DND-41 (cell line): ENCODE measurements at regions not wholly inside any gene's neighbourhood (a gene's known extent, or its start where the extent isn't known, plus 50 kb on each side); places are given as distances from the start of the nearest gene placed in this dataset.

Experiments
- EZH2 ChIP-seq: IDR thresholded peaks from 3 replicates; pipeline ENCODE4 v1.6.1; 2012; ENCODE audit warnings: borderline replicate concordance, low read depth, mild to moderate bottlenecking, moderate library complexity, low read length, inconsistent platforms; ENCODE audit not compliant: severe bottlenecking
- TF ChIP-seq, protein P1 (sequence below): IDR thresholded peaks from 2 replicates; pipeline ENCODE4 v1.5.1; 2012; ENCODE audit warnings: borderline replicate concordance, low read length, moderate library complexity, mild to moderate bottlenecking; ENCODE audit not compliant: poor library complexity, severe bottlenecking; ENCODE audit errors: extremely low read depth

DNA sequence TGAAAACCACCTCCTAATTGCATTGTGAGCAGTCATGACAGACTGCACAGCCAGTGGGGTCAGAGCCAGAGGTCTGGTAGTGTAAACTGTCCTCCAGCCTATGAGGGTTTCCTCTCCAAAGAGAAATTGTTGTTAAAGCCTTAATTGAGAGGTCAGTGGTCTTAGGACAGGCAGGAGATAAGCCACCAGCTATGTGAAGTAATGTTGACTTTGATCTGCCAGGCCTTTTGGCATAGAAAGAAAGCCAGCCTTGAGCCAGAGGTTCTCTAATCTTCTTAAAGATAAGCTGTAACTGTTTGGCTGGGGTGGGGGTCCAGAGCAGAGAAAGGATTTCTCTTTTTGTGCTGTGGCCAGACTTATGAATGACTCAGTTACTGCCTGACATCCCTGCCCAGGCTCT is 248.4 kb downstream of the WDR11 start:
- TF ChIP-seq, protein P1, sequence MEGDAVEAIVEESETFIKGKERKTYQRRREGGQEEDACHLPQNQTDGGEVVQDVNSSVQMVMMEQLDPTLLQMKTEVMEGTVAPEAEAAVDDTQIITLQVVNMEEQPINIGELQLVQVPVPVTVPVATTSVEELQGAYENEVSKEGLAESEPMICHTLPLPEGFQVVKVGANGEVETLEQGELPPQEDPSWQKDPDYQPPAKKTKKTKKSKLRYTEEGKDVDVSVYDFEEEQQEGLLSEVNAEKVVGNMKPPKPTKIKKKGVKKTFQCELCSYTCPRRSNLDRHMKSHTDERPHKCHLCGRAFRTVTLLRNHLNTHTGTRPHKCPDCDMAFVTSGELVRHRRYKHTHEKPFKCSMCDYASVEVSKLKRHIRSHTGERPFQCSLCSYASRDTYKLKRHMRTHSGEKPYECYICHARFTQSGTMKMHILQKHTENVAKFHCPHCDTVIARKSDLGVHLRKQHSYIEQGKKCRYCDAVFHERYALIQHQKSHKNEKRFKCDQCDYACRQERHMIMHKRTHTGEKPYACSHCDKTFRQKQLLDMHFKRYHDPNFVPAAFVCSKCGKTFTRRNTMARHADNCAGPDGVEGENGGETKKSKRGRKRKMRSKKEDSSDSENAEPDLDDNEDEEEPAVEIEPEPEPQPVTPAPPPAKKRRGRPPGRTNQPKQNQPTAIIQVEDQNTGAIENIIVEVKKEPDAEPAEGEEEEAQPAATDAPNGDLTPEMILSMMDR, result no peak
- no peak for TF ChIP-seq EZH2
